H1 (cell line): ENCODE measurements at regions not wholly inside any gene's neighbourhood (a gene's known extent, or its start where the extent isn't known, plus 50 kb on each side); places are given as distances from the start of the nearest gene placed in this dataset.

Experiments
- CTCF ChIA-PET: fragments of 300-600 bp; sonication (Branson Sonifier 250); formaldehyde crosslinking; loops from one replicate; lab custom pipeline; 2021; ENCODE audit not compliant: partially characterized antibody; lab: Charles Lee
- POLR2A ChIA-PET: fragments of 300-600 bp; sonication (Branson Sonifier 250); formaldehyde crosslinking; loops from one replicate; lab custom pipeline; 2021; ENCODE audit warnings: inconsistent platforms; ENCODE audit not compliant: partially characterized antibody; lab: Charles Lee
- DNase-seq, 2 experiments: peaks; one replicate each; pipeline versions ENCODE4 v3.0.0 to v3.0.0-alpha.2; 2010 to 2022; ENCODE audit warnings: low spot score in 2 of 2, low read depth in 1 of 2, mixed read lengths in 1 of 2
- FAIRE-seq: peaks from 2 replicates; lab custom pipeline; 2011; peaks lifted over from hg19 to GRCh38; lab: Jason Lieb, UNC
- H2AFZ ChIP-seq: 2 replicates; pipeline ENCODE4 v1.8.1; 2012; ENCODE audit warnings: low read length, inconsistent platforms
- H2AK5ac ChIP-seq: 2 replicates; pipeline ENCODE4 v1.6.1; 2013; ENCODE audit warnings: low read depth, low read length
- H2BK120ac ChIP-seq: replicated peaks from 2 replicates; pipeline ENCODE3; 2013; ENCODE audit warnings: low read depth, low read length, inconsistent platforms
- H2BK12ac ChIP-seq: 2 replicates; pipeline ENCODE4 v1.6.1; 2013; ENCODE audit warnings: low read depth, low read length
- H2BK15ac ChIP-seq: 2 replicates; pipeline ENCODE4 v1.6.1; 2013; ENCODE audit warnings: low read length
- H2BK20ac ChIP-seq: 2 replicates; pipeline ENCODE4 v1.6.1; 2013; ENCODE audit warnings: low read length
- H2BK5ac ChIP-seq: 2 replicates; pipeline ENCODE4 v1.6.1; 2013; ENCODE audit warnings: low read depth, low read length
- H3K14ac ChIP-seq: 2 replicates; pipeline ENCODE4 v1.6.1; 2013; ENCODE audit warnings: inconsistent platforms; ENCODE audit not compliant: insufficient read length
- H3K18ac ChIP-seq: 2 replicates; pipeline ENCODE4 v1.6.1; 2013; ENCODE audit warnings: low read length; ENCODE audit errors: extremely low read depth
- H3K23ac ChIP-seq: 2 replicates; pipeline ENCODE4 v1.6.1; 2013; ENCODE audit warnings: inconsistent platforms; ENCODE audit not compliant: insufficient read length
- H3K23me2 ChIP-seq: 2 replicates; pipeline ENCODE4 v1.6.1; 2013; ENCODE audit warnings: low read depth, low read length
- H3K27ac ChIP-seq: 2 replicates; pipeline ENCODE4 v1.6.1; 2011; ENCODE audit warnings: low read depth, low read length, inconsistent platforms
- H3K27me3 ChIP-seq, 4 experiments: replicated peaks in 1 of 4; 1 replicate in 1 of 4; 2 replicates in 3 of 4; pipeline versions ENCODE4 v1.6.1 to v1.8.1; 2011 to 2013; ENCODE audit warnings: low read length in 3 of 4, mild to moderate bottlenecking in 3 of 4, inconsistent platforms in 2 of 4, mixed read lengths in 2 of 4, moderate library complexity in 1 of 4; ENCODE audit not compliant: control insufficient read depth in 3 of 4, insufficient read depth in 3 of 4; ENCODE audit errors: extremely low read depth in 1 of 4
- H3K36me3 ChIP-seq, 4 experiments: 2 replicates each; pipeline versions ENCODE4 v1.6.1 to v1.8.1; 2011 to 2013; ENCODE audit warnings: mild to moderate bottlenecking in 4 of 4, low read length in 3 of 4, moderate library complexity in 2 of 4, control low read depth in 1 of 4, inconsistent platforms in 1 of 4; ENCODE audit not compliant: insufficient read depth in 4 of 4, control insufficient read depth in 2 of 4
- H3K4ac ChIP-seq: replicated peaks from 2 replicates; pipeline ENCODE3; 2013; ENCODE audit warnings: low read length, low read depth, mixed read lengths, inconsistent platforms; ENCODE audit not compliant: insufficient read length
- H3K4me1 ChIP-seq, 4 experiments: replicated peaks in 1 of 4; 1 replicate in 1 of 4; 2 replicates in 3 of 4; pipeline versions ENCODE4 v1.6.1 to v1.8.1; 2011 to 2013; ENCODE audit warnings: low read length in 3 of 4, inconsistent platforms in 2 of 4, mixed read lengths in 1 of 4; ENCODE audit not compliant: insufficient read depth in 4 of 4, control insufficient read depth in 3 of 4
- H3K4me2 ChIP-seq, 2 experiments: 2 replicates each; pipeline versions ENCODE4 v1.6.1 to v1.8.1; 2011 to 2013; ENCODE audit warnings: low read depth in 2 of 2, low read length in 2 of 2, control low read depth in 1 of 2, inconsistent platforms in 1 of 2, mild to moderate bottlenecking in 1 of 2; ENCODE audit not compliant: insufficient read depth in 1 of 2
- H3K4me3 ChIP-seq, 4 experiments: fragments of 200-600, 300-600 bp in 1 of 4; sonication (generic), shearing (Covaris generic), sonication (Bioruptor Twin) in 1 of 4; 2 replicates each; pipeline versions ENCODE4 v1.5.1 to v1.8.1; 2011 to 2016; ENCODE audit warnings: low read length in 4 of 4, low read depth in 3 of 4, control low read depth in 2 of 4, inconsistent platforms in 2 of 4, mild to moderate bottlenecking in 2 of 4, mixed read lengths in 1 of 4, moderate library complexity in 1 of 4; ENCODE audit not compliant: insufficient read depth in 2 of 4; ENCODE audit errors: extremely low read depth in 1 of 4
- H3K56ac ChIP-seq: replicated peaks from 2 replicates; pipeline ENCODE3; 2013; ENCODE audit warnings: low read depth, mild to moderate bottlenecking, mixed read lengths, low read length, inconsistent platforms; ENCODE audit not compliant: insufficient read length
- H3K79me1 ChIP-seq: 2 replicates; pipeline ENCODE4 v1.6.1; 2013; ENCODE audit warnings: low read depth, low read length, control low read depth
- H3K79me2 ChIP-seq, 2 experiments: 2 replicates each; pipeline versions ENCODE4 v1.6.1 to v1.8.1; 2012 to 2013; ENCODE audit warnings: low read length in 2 of 2, mild to moderate bottlenecking in 2 of 2, inconsistent platforms in 1 of 2; ENCODE audit not compliant: insufficient read depth in 2 of 2, control insufficient read depth in 1 of 2
- H3K9ac ChIP-seq, 4 experiments: replicated peaks in 1 of 4; 1 replicate in 1 of 4; 2 replicates in 3 of 4; pipeline versions ENCODE4 v1.6.1 to v1.8.1; 2011 to 2013; ENCODE audit warnings: low read depth in 3 of 4, low read length in 3 of 4, control low read depth in 2 of 4, mild to moderate bottlenecking in 2 of 4, moderate library complexity in 2 of 4, inconsistent platforms in 1 of 4; ENCODE audit errors: extremely low read depth in 1 of 4
- H3K9me3 ChIP-seq, 2 experiments: 2 replicates each; pipeline versions ENCODE4 v1.6.1 to v1.8.1; 2012 to 2013; ENCODE audit warnings: mild to moderate bottlenecking in 2 of 2, moderate library complexity in 2 of 2, control low read depth in 1 of 2, inconsistent platforms in 1 of 2, low read depth in 1 of 2, low read length in 1 of 2, mixed read lengths in 1 of 2; ENCODE audit not compliant: insufficient read depth in 2 of 2
- H4K20me1 ChIP-seq, 2 experiments: replicated peaks in 1 of 2; 2 replicates each; pipeline versions ENCODE3 to v1.8.1; 2011 to 2013; ENCODE audit warnings: inconsistent platforms in 2 of 2, low read length in 2 of 2, mild to moderate bottlenecking in 1 of 2; ENCODE audit not compliant: insufficient read depth in 2 of 2, control insufficient read depth in 1 of 2
- H4K5ac ChIP-seq: 2 replicates; pipeline ENCODE4 v1.6.1; 2013; ENCODE audit warnings: low read length, low read depth, mixed read lengths, inconsistent platforms; ENCODE audit not compliant: insufficient read length
- H4K8ac ChIP-seq: 2 replicates; pipeline ENCODE4 v1.8.0; 2013; ENCODE audit warnings: mild to moderate bottlenecking, moderate library complexity, low read length, inconsistent platforms; ENCODE audit not compliant: insufficient read depth; ENCODE audit errors: extremely low read depth
- H4K91ac ChIP-seq: replicated peaks from 2 replicates; pipeline ENCODE3; 2013; ENCODE audit warnings: low read length, mixed read lengths, inconsistent platforms; ENCODE audit not compliant: insufficient read length
- CBX5 ChIP-seq: fragments of 300-800, 300-1000 bp; sonication (generic); IDR thresholded peaks from 2 replicates; pipeline ENCODE4 v1.7.1; 2016; ENCODE audit warnings: antibody characterized with exemption, low read length, low read depth
- EGR1 ChIP-seq: IDR thresholded peaks from 2 replicates; pipeline ENCODE4 v1.6.1; 2011; ENCODE audit warnings: low read depth, low read length, borderline replicate concordance
- JUND ChIP-seq: IDR thresholded peaks from 2 replicates; pipeline ENCODE4 v1.6.1; 2011; ENCODE audit warnings: mild to moderate bottlenecking, improper control_type of control experiment, low read length
- POLR2A ChIP-seq, 2 experiments: IDR thresholded peaks; 1 replicate in 1 of 2; 2 replicates in 1 of 2; pipeline ENCODE4 v1.6.1; 2011; ENCODE audit warnings: low read depth in 2 of 2, low read length in 2 of 2, mild to moderate bottlenecking in 2 of 2; ENCODE audit errors: control extremely low read depth in 1 of 2
- SUZ12 ChIP-seq: fragments of 200-600 bp; sonication (generic); IDR thresholded peaks from 2 replicates; pipeline ENCODE4 v1.6.1; 2012; ENCODE audit warnings: mild to moderate bottlenecking, inconsistent platforms, low read length, moderate library complexity, mixed read lengths
- WGBS, 2 experiments: shearing (Covaris generic) in 1 of 2; methylation state at CpG; one replicate each; pipeline versions ENCODE4 v1.1.6 to v1.1.7; 2013 to 2015; ENCODE audit warnings: low lambda C conversion rate in 2 of 2, mixed read lengths in 2 of 2, inconsistent platforms in 1 of 2, low coverage in 1 of 2, missing lambda C conversion rate in 1 of 2; ENCODE audit not compliant: insufficient replicate concordance in 2 of 2, insufficient coverage in 1 of 2, insufficient read length in 1 of 2; ENCODE audit errors: extremely low coverage in 1 of 2, missing lambda C conversion rate in 1 of 2; 5-methylcytosine and 5-hydroxymethylcytosine counted together

DNA sequence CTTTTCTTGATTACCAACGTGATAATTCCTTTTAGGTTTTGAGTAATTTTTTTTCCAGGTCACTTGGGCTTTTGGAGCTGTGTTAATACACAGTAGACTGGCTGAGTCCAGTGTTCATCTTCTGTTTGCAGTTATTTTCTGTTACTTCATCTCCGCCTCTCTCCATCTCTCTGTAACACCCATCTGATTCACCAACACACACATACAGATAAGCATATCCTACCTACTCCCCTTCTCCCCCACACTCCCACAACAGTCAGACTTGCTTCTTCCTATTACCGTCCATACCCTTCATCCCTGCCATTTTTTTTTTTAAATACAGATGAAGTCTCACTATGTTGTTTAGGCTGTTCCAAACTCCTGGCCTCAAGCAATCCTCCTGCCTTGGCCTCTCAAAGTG is 72.7 kb upstream of the MANSC4 start:
- TF ChIP-seq SUZ12 (no peak), CBX5 (no peak), JUND (no peak), EGR1 (no peak), POLR2A (IDR thresholded peaks at IDR 0.05; ENCODE audit: control extremely low read depth in 1 of 2, low read depth in 2 of 2, low read length in 2 of 2) (no peak)
- H3K4ac ChIP-seq: no peak overlapping the region
- no peaks in the 10 kb centered on the region for H3K27me3 ChIP-seq
- no peak overlapping the region for H2BK20ac ChIP-seq
- no peak overlapping the region for H2AK5ac ChIP-seq
- DNase-seq: no peak
- H3K4me2 ChIP-seq: no peak overlapping the region
- no peaks in the 10 kb centered on the region for H3K4me1 ChIP-seq
- H3K79me2 ChIP-seq: no peaks in the 10 kb centered on the region
- H4K5ac ChIP-seq: no peak overlapping the region
- H3K14ac ChIP-seq: no peak overlapping the region
- ChIA-PET POLR2A (no interaction called here), CTCF (no interaction called here)
- no peaks in the 10 kb centered on the region for H3K36me3 ChIP-seq
- no peak overlapping the region for H3K23ac ChIP-seq
- no peaks in the 10 kb centered on the region for H3K9me3 ChIP-seq
- WGBS, 2 experiments: 88% methylated on average over 3 of the region's 3 CpGs; no CpG with 5 or more reads in 1 of the 2 experiments
- no peaks in the 10 kb centered on the region for H4K20me1 ChIP-seq
- H3K27ac ChIP-seq: no peak overlapping the region
- no peak overlapping the region for H2BK5ac ChIP-seq
- no peaks in the 10 kb centered on the region for H3K23me2 ChIP-seq
- no peak overlapping the region for H4K91ac ChIP-seq
- no peak overlapping the region for H2AFZ ChIP-seq
- no peak overlapping the region for H4K8ac ChIP-seq
- no peak overlapping the region for H2BK120ac ChIP-seq
- no peak overlapping the region for H2BK12ac ChIP-seq
- no peak overlapping the region for H3K56ac ChIP-seq
- H3K18ac ChIP-seq: no peak overlapping the region
- no peaks in the 10 kb centered on the region for H3K79me1 ChIP-seq
- FAIRE-seq: no peak
- no peak overlapping the region for H3K9ac ChIP-seq
- no peak overlapping the region for H2BK15ac ChIP-seq
- H3K4me3 ChIP-seq: no peak overlapping the region
